Panc1 (cell line): ENCODE measurements at regions not wholly inside any gene's neighbourhood (a gene's known extent, or its start where the extent isn't known, plus 50 kb on each side); places are given as distances from the start of the nearest gene placed in this dataset.

ENCODE experiments used
- CTCF ChIP-seq: fragments of 450-650 bp; IDR thresholded peaks from 2 replicates; pipeline ENCODE4 v1.5.1; 2017; ENCODE audit warnings: mild to moderate bottlenecking
- POLR2AphosphoS5 ChIP-seq: IDR thresholded peaks from 2 replicates; pipeline ENCODE4 v1.6.1; 2012; ENCODE audit warnings: mild to moderate bottlenecking, low read depth, low read length, moderate library complexity
- REST ChIP-seq, 2 experiments: IDR thresholded peaks; 2 replicates each; pipeline ENCODE4 v1.6.1; 2011 to 2012; ENCODE audit warnings: low read depth in 2 of 2, control low read depth in 1 of 2, low read length in 1 of 2, mild to moderate bottlenecking in 1 of 2, moderate library complexity in 1 of 2; ENCODE audit not compliant: insufficient read depth in 1 of 2

GRCh38 chr4:123747016-123747415 lies 350.4 kb downstream of the SPRY1 start:
- TF ChIP-seq POLR2AphosphoS5 (no peak), CTCF (no peak), REST (IDR thresholded peaks at IDR 0.05; ENCODE audit: insufficient read depth in 1 of 2, low read depth in 2 of 2, low read length in 1 of 2) (no peak)
